BE2C (cell line): ENCODE measurements at regions not wholly inside any gene's neighbourhood (a gene's known extent, or its start where the extent isn't known, plus 50 kb on each side); places are given as distances from the start of the nearest gene placed in this dataset.

Experiments used
- DNase-seq: peaks from one replicate; pipeline ENCODE4 v3.0.0-alpha.2; 2020
- H3K27me3 ChIP-seq: fragments of 250-450 bp; sonication (Bioruptor Pico); 2 replicates; pipeline ENCODE4 v1.5.1; 2020; ENCODE audit warnings: mild to moderate bottlenecking
- H3K36me3 ChIP-seq: fragments of 250-450 bp; sonication (Bioruptor Pico); 2 replicates; pipeline ENCODE4 v1.5.1; 2020; ENCODE audit warnings: mild to moderate bottlenecking
- H3K4me1 ChIP-seq: fragments of 250-450 bp; sonication (Bioruptor Pico); 2 replicates; pipeline ENCODE4 v1.5.1; 2020
- H3K4me3 ChIP-seq: 2 replicates; pipeline ENCODE4 v1.5.1; 2011; ENCODE audit warnings: low read depth, low read length
- H3K9me3 ChIP-seq: fragments of 250-450 bp; sonication (Bioruptor Pico); 2 replicates; pipeline ENCODE4 v1.5.1; 2020
- CTCF ChIP-seq: IDR thresholded peaks from 2 replicates; pipeline ENCODE4 v1.5.1; 2012; ENCODE audit warnings: mild to moderate bottlenecking, low read depth, low read length

DNA sequence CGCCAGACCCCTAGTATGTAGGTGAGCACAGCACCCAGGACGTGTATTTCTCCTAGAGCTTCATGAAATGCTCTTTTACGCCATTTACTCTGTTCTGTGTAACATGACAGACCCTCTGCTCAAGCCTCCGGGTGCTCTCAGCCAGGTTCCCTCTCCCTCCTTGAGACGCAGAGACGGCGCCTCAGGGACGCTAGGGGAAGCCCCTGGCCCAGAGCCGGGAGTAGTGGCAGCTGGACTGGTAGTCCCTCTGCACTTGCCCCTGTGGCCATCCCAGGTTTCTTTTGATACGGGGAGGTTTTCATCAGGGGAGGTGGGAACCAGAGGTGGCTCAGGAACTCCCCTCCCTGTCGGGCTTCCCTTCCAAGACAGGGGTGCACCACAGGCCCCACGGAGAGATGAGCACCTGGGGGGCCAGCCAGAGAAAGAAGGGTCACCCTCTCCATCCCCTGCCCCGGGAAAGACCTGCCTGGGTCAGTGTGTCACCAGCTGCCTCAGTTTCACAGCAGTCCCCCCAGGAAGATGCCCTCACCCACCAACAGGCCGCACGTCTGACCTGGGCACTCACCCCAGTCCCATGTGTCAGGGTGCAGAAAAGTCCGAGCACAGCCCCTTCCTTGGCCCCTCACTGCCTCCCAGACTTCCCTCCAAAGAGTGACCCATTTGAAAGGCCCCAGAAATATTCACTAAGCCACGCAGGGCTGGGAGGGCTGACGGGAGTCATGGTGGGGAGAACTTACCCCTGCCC lies 58.1 kb upstream of the AFDN start:
- H3K9me3 ChIP-seq = no peaks in the 10 kb centered on the region
- no peak for TF ChIP-seq CTCF
- no peaks in the 10 kb centered on the region for H3K36me3 ChIP-seq
- no peak for DNase-seq
- H3K4me1 ChIP-seq = no peaks in the 10 kb centered on the region; the same call in 1 of the 2 replicates
- no peak overlapping the region for H3K4me3 ChIP-seq
- no peaks in the 10 kb centered on the region for H3K27me3 ChIP-seq

DNA sequence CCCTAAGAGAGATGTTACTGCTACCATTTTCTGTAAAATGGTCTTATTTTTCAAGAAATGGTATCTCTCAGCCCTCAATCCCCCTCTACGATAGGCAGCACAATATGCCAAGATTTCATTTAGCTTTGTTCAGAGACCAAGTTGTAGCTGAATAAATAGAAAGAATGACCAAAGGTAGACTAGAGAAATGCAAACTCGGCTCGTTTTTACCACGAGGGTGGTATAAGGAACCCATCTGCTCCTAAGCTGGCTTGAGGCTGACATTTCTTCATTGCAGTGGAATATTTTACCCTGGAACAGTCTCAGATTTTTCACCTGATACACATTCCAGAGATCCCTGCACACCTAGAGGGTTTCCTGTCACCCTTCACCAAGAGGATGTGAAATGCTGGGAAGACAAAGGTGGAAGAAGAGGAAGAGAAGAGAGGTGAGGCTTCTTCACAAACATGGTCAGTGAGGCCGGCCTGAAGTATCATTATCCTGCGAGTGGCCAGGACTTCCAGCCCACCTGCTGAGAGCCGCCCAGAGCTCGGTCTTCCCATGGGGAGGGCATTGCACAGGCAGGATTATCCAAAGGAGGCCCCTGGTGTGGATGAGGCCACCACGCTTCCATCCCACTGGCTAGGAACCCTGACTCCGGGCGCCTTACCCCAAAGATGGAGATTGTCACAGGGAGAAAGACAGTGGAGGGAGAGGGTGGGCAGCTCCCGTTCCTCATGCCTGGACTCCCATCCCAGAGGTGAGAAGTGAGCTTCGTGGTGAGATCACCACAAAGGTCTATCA lies 57.1 kb upstream of the AFDN start:
- Histone ChIP-seq H3K4me3 (no peak overlapping the region), H3K36me3 (no peaks in the 10 kb centered on the region), H3K27me3 (no peaks in the 10 kb centered on the region), H3K9me3 (no peaks in the 10 kb centered on the region), H3K4me1 (no peaks in the 10 kb centered on the region; the same call in 1 of the 2 replicates)
- no peak for TF ChIP-seq CTCF
- DNase-seq = no peak

GRCh38 chr6:167770291-167770955 lies 56.3 kb upstream of the AFDN start:
- no peaks in the 10 kb centered on the region for H3K27me3 ChIP-seq
- no peaks in the 10 kb centered on the region for H3K9me3 ChIP-seq
- no peak overlapping the region for H3K4me3 ChIP-seq
- DNase-seq = no peak
- no peak for TF ChIP-seq CTCF
- no peaks in the 10 kb centered on the region for H3K36me3 ChIP-seq
- H3K4me1 ChIP-seq = no peaks in the 10 kb centered on the region; the same call in 1 of the 2 replicates

- H3K4me3 ChIP-seq = no peak overlapping the region
- H3K27me3 ChIP-seq = no peaks in the 10 kb centered on the region
- H3K9me3 ChIP-seq = no peaks in the 10 kb centered on the region
- no peak for TF ChIP-seq CTCF
- no peaks in the 10 kb centered on the region for H3K4me1 ChIP-seq
- DNase-seq = no peak
- H3K36me3 ChIP-seq = no peaks in the 10 kb centered on the region
Measured at GRCh38 chr6:167774881-167775280, 51.8 kb upstream of the AFDN start.

- DNase-seq = no peak
- no peak for TF ChIP-seq CTCF
- Histone ChIP-seq H3K9me3 (no peaks in the 10 kb centered on the region), H3K4me3 (no peak overlapping the region), H3K4me1 (no peaks in the 10 kb centered on the region), H3K36me3 (no peaks in the 10 kb centered on the region), H3K27me3 (no peaks in the 10 kb centered on the region)
Measured at GRCh38 chr6:167776906-167777627, 49.6 kb upstream of the AFDN start.
